Left lung (tissue), 4 donors: ENCODE measurements at regions not wholly inside any gene's neighbourhood (a gene's known extent, or its start where the extent isn't known, plus 50 kb on each side); places are given as distances from the start of the nearest gene placed in this dataset.
"Not testable (repeated sequence)": the region's sequence is repeated elsewhere in the genome, so short reads cannot be mapped to it uniquely, and the experiment has no call there.

Experiments used
- ATAC-seq: fragments of 200-7000 bp; cut with Tn5 transposase; one replicate; pipeline ENCODE4 v1.9.1; 2020; ENCODE audit warnings: moderate library complexity
- DNase-seq, 4 donors: peaks; one replicate each; pipeline ENCODE4 v3.0.0-alpha.2; 2013 to 2020
- H3K27ac ChIP-seq, 2 donors: fragments of 200-600 bp; sonication (generic) in 1 of 2; one replicate each; pipeline versions ENCODE4 v1.5.0 to v1.8.0; 2020 to 2021
- H3K27me3 ChIP-seq, 2 donors: fragments of 200-600 bp; sonication (generic) in 1 of 2; one replicate each; pipeline versions ENCODE4 v1.5.0 to v1.8.0; 2020 to 2021
- H3K36me3 ChIP-seq, 2 donors: fragments of 200-600 bp; sonication (generic) in 1 of 2; one replicate each; pipeline versions ENCODE4 v1.5.0 to v1.8.0; 2020 to 2021
- H3K4me1 ChIP-seq, 2 donors: fragments of 200-600 bp; one replicate each; pipeline ENCODE4 v1.8.0; 2021
- H3K4me3 ChIP-seq, 2 donors: fragments of 200-600 bp; sonication (generic) in 1 of 2; one replicate each; pipeline versions ENCODE4 v1.5.0 to v1.8.0; 2020 to 2021; ENCODE audit warnings: mild to moderate bottlenecking in 1 of 2
- H3K9me3 ChIP-seq, 2 donors: fragments of 200-600 bp; sonication (generic) in 1 of 2; one replicate each; pipeline versions ENCODE4 v1.5.0 to v1.8.0; 2020 to 2021
- intact Hi-C, 2 donors: fragments of 100-400 bp; cut with DNase I; formaldehyde crosslinking; loops; one replicate each; pipeline versions ENCODE4 v1.11.2 to v1.14.2; 2022
- TF ChIP-seq, protein P1 (sequence below), 2 donors: fragments of 200-600 bp; sonication (generic) in 1 of 2; IDR thresholded peaks; one replicate each; pipeline versions ENCODE4 v1.5.0 to v1.8.0; 2021; ENCODE audit warnings: antibody characterized with exemption in 2 of 2
- donor health status: DM: no; HTN: yes; CAD: no.
- donor health status: DM: no; HTN: no; CAD: no.

DNA sequence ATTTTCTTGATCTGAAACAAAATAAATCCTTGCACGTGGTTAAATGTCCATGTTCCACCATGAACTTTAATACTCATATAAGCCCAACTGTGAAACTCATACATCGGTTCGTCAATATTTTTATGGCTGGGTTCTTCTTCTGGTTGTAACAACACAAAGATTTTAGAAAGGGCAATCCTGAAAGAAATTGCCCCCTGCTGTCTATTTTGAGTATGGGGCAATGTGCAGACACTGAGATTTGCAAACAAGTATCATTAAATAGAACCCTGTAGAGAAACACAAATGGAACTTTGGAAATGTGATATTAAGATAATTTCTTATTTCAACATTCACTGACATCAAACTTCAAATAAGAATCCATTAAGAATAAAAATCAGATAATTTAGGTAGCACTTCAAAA lies 80.2 kb upstream of the PHACTR1 start:
- H3K36me3 ChIP-seq: no peaks in the 10 kb centered on the region
- DNase-seq (no peak), ATAC-seq (no peak)
- no peaks in the 10 kb centered on the region for H3K27me3 ChIP-seq
- H3K4me1 ChIP-seq: peaks cover 0 to 9% of the 10 kb centered on the region in 2 donors
- intact Hi-C loops: no loop called here
- peaks cover 0 to 2% of the 10 kb centered on the region in 2 donors for H3K9me3 ChIP-seq
- H3K4me3 ChIP-seq: no peak overlapping the region
- TF ChIP-seq, protein P1, sequence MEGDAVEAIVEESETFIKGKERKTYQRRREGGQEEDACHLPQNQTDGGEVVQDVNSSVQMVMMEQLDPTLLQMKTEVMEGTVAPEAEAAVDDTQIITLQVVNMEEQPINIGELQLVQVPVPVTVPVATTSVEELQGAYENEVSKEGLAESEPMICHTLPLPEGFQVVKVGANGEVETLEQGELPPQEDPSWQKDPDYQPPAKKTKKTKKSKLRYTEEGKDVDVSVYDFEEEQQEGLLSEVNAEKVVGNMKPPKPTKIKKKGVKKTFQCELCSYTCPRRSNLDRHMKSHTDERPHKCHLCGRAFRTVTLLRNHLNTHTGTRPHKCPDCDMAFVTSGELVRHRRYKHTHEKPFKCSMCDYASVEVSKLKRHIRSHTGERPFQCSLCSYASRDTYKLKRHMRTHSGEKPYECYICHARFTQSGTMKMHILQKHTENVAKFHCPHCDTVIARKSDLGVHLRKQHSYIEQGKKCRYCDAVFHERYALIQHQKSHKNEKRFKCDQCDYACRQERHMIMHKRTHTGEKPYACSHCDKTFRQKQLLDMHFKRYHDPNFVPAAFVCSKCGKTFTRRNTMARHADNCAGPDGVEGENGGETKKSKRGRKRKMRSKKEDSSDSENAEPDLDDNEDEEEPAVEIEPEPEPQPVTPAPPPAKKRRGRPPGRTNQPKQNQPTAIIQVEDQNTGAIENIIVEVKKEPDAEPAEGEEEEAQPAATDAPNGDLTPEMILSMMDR (IDR thresholded peaks at IDR 0.05): no peak
- H3K27ac ChIP-seq: no peak overlapping the region

DNA sequence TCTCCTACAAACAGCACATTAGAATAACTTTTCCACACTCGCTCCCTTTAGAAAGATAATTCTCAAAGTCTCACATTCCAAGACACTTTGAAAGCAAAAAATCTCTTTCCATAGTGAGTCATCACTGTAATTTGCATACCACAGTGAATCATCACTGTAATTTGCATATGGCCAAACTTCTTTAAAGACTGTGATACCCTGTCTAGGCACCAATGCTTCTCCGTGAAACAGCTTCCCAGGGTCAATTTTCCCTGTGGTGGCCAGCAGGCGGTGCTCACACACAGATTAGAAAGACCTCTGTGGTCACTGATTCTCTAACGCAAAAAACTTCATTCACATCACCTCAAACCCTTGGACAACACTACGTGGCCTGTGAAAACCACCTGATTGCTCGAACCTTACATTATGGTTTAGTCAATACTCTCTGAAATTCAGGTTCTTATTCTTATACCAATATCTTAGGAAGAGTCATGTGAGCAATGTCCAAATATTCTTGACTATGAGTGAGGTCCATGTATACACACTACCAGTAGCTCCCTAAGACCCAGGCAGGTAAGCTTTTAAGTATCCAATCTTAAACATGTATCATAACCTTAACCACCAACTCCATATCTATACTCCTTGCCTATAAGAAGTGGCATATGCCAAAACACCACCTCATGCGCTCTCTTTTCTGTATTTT lies 78.5 kb upstream of the PHACTR1 start:
- DNase-seq (peak; percentile 5 to 80 (median 34)), ATAC-seq (peak; percentile 91)
- Histone ChIP-seq H3K36me3 (no peaks in the 10 kb centered on the region), H3K4me1 (peaks cover 0 to 9% of the 10 kb centered on the region in 2 donors), H3K4me3 (no peak overlapping the region), H3K9me3 (peaks cover 0 to 2% of the 10 kb centered on the region in 2 donors), H3K27ac (no peak overlapping the region), H3K27me3 (no peaks in the 10 kb centered on the region)
- TF ChIP-seq, protein P1 (IDR thresholded peaks at IDR 0.05): peak; percentile 56 to 61
- intact Hi-C loops: no loop called here

DNA sequence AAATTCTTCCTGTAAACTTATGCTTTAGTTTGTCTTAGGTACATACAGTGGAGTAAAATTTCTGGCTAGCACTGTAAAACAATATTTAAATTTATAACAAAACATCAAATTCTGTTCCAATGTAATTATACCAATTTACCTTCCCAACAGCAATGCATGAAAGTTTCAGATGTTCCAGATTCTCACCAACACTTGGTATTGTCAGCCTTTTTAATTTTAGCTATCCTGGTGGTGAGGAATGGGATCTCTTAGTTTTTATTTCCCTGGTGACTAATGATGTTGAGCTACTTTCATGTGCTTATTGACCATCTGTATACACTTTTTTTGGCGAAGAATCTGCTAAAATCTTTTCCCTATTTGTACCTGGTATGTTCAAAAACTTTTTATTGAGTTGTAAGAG lies 76.1 kb upstream of the PHACTR1 start:
- intact Hi-C loops: no loop called here
- TF ChIP-seq, protein P1 (IDR thresholded peaks at IDR 0.05): no peak
- ATAC-seq: no peak
- Histone ChIP-seq H3K36me3 (no peaks in the 10 kb centered on the region), H3K27me3 (no peaks in the 10 kb centered on the region), H3K4me3 (no peak overlapping the region), H3K27ac (no peak overlapping the region), H3K4me1 (peaks cover 0 to 9% of the 10 kb centered on the region in 2 donors), H3K9me3 (no peaks in the 10 kb centered on the region)
- DNase-seq: no peak

DNA sequence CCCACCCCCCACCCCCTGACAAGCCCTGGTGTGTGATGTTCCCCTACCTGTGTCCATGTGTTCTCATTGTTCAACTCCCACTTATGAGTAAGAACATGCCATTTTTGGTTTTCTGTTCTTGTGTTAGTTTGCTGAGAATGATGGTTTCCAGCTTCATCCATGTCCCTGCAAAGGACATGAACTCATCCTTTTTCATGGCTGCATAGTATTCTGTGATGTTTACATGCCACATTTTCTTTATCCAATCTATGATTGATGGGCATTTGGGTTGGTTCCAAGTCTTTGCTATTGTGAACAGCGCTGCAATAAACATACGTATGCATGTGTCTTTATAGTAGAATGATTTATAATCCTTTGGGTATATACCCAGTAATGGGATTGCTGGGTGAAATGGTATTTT lies 74.8 kb upstream of the PHACTR1 start:
- H3K36me3 ChIP-seq, H3K27me3 ChIP-seq, DNase-seq, ATAC-seq, H3K4me1 ChIP-seq, H3K4me3 ChIP-seq, H3K9me3 ChIP-seq, intact Hi-C loops, H3K27ac ChIP-seq: not testable (repeated sequence)

DNA sequence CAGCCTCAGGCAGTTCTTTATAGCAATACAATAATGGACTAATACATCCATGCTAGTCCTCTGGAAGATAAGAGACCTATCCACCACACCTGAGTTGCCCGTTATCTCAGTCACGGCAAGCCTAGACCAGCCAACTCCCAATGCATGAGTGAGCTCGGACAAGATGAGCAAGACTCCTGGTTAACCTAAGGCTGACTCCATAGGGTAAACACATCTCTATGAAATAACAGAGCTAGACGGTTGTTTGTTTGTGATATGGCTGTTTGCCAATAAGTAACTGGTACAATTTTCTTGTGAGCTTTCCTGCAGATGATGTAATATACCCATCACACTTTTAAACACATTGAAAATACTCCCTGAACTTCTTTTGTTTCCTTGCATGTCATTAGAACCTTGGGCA lies 70.6 kb upstream of the PHACTR1 start:
- H3K9me3 ChIP-seq: no peaks in the 10 kb centered on the region
- H3K27ac ChIP-seq: no peak overlapping the region
- no peaks in the 10 kb centered on the region for H3K27me3 ChIP-seq
- intact Hi-C loops: no loop called here
- H3K36me3 ChIP-seq: no peaks in the 10 kb centered on the region
- TF ChIP-seq, protein P1 (IDR thresholded peaks at IDR 0.05): no peak
- ATAC-seq: no peak
- no peak overlapping the region for H3K4me3 ChIP-seq
- H3K4me1 ChIP-seq: no peaks in the 10 kb centered on the region
- no peak for DNase-seq

DNA sequence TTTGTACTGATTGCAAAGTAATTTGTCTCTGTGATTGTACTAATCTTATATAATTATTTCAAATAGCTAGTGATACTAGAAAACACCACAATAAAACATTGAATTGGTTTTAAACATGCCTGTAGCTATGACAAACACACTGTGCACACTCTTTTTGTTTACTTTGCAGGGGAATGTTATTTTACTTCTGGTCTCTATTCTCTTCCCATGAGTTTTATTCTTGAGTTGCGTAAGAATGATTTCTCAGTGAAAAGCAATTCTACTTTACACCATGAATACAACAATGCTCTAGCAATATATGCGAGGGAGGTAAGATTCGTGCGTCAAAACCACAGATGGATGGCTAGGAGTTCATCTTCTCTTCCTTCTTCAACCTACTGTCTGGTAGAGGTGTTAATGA lies 68.4 kb upstream of the PHACTR1 start:
- Histone ChIP-seq H3K36me3 (no peaks in the 10 kb centered on the region), H3K4me3 (no peak overlapping the region), H3K27ac (no peak overlapping the region), H3K9me3 (no peaks in the 10 kb centered on the region), H3K4me1 (no peaks in the 10 kb centered on the region), H3K27me3 (no peaks in the 10 kb centered on the region)
- DNase-seq (no peak), ATAC-seq (no peak)
- intact Hi-C loops: no loop called here
- TF ChIP-seq, protein P1 (IDR thresholded peaks at IDR 0.05): no peak
